DOHH2 (cell line): ENCODE measurements at regions not wholly inside any gene's neighbourhood (a gene's known extent, or its start where the extent isn't known, plus 50 kb on each side); places are given as distances from the start of the nearest gene placed in this dataset.

Experiments used
- H3F3A ChIP-seq: fragments of 200-600 bp; sonication (generic), shearing (Covaris generic); 2 replicates; pipeline ENCODE4 v1.6.0; 2016; ENCODE audit warnings: antibody characterized with exemption, mild to moderate bottlenecking; ENCODE audit not compliant: control insufficient read depth, insufficient read depth
- H3K27ac ChIP-seq: fragments of 200-600 bp; sonication (generic); 2 replicates; pipeline ENCODE4 v1.5.1; 2014; ENCODE audit warnings: low read depth, mild to moderate bottlenecking, low read length, moderate library complexity
- H3K27me3 ChIP-seq: fragments of 200-600 bp; sonication (generic); 2 replicates; pipeline ENCODE4 v1.6.1; 2014; ENCODE audit warnings: mild to moderate bottlenecking, low read length, mixed read lengths; ENCODE audit not compliant: control insufficient read depth
- H3K36me3 ChIP-seq: fragments of 200-600 bp; sonication (generic); 2 replicates; pipeline ENCODE4 v1.6.1; 2014; ENCODE audit warnings: mild to moderate bottlenecking, low read length, moderate library complexity, mixed read lengths; ENCODE audit not compliant: control insufficient read depth
- H3K4me1 ChIP-seq: fragments of 200-600 bp; sonication (generic); 2 replicates; pipeline ENCODE4 v1.6.1; 2014; ENCODE audit warnings: mild to moderate bottlenecking, low read length, mixed read lengths; ENCODE audit not compliant: control insufficient read depth
- H3K4me2 ChIP-seq: fragments of 200-600 bp; sonication (generic); 2 replicates; pipeline ENCODE4 v1.6.0; 2014; ENCODE audit warnings: mild to moderate bottlenecking, low read length, moderate library complexity
- H3K4me3 ChIP-seq: fragments of 200-600 bp; sonication (generic); 2 replicates; pipeline ENCODE4 v1.5.1; 2014; ENCODE audit warnings: mild to moderate bottlenecking, low read length, mixed read lengths
- H3K79me2 ChIP-seq: fragments of 200-600 bp; sonication (generic); 2 replicates; pipeline ENCODE4 v1.6.1; 2014; ENCODE audit warnings: mild to moderate bottlenecking, low read length, mixed read lengths; ENCODE audit not compliant: control insufficient read depth
- H3K9me2 ChIP-seq: fragments of 200-600 bp; sonication (generic); replicated peaks from 2 replicates; pipeline ENCODE4 v1.6.1; 2014; ENCODE audit warnings: mild to moderate bottlenecking, low read length, mixed read lengths; ENCODE audit not compliant: control insufficient read depth
- H3K9me3 ChIP-seq: fragments of 200-600 bp; sonication (generic); 2 replicates; pipeline ENCODE4 v1.6.1; 2014; ENCODE audit warnings: antibody characterized with exemption, low read length, mixed read lengths; ENCODE audit not compliant: control insufficient read depth, insufficient read depth
- H4K20me1 ChIP-seq: fragments of 200-600 bp; sonication (generic); 2 replicates; pipeline ENCODE4 v1.6.0; 2014; ENCODE audit warnings: low read depth, mild to moderate bottlenecking, antibody characterized with exemption, low read length, moderate library complexity; ENCODE audit not compliant: control insufficient read depth, insufficient read depth
- CTCF ChIP-seq: fragments of 200-600 bp; sonication (generic); IDR thresholded peaks from one replicate; pipeline ENCODE4 v1.5.1; 2014; ENCODE audit warnings: antibody characterized with exemption, mild to moderate bottlenecking, low read depth, low read length; ENCODE audit not compliant: poor library complexity, severe bottlenecking
- EZH2phosphoT487 ChIP-seq: fragments of 200-600 bp; sonication (generic); IDR thresholded peaks from 2 replicates; pipeline ENCODE4 v1.6.1; 2017; ENCODE audit warnings: borderline replicate concordance, mild to moderate bottlenecking, antibody characterized with exemption, low read length, moderate library complexity, mixed read lengths

GRCh38 chrX:57771689-57772088 is 91.6 kb upstream of the NLRP2B start:
- Histone ChIP-seq H3K27me3 (no peaks in the 10 kb centered on the region), H3K9me3 (no peaks in the 10 kb centered on the region), H3F3A (no peaks in the 10 kb centered on the region), H3K36me3 (no peaks in the 10 kb centered on the region), H3K27ac (no peak overlapping the region), H3K79me2 (no peaks in the 10 kb centered on the region), H3K4me1 (no peaks in the 10 kb centered on the region), H3K4me2 (no peak overlapping the region), H4K20me1 (no peaks in the 10 kb centered on the region), H3K9me2 (no peaks in the 10 kb centered on the region), H3K4me3 (no peak overlapping the region)
- TF ChIP-seq CTCF (no peak), EZH2phosphoT487 (no peak)

GRCh38 chrX:57752866-57753265 is 72.8 kb upstream of the NLRP2B start:
- no peaks in the 10 kb centered on the region for H3K27me3 ChIP-seq
- H3K36me3 ChIP-seq = no peaks in the 10 kb centered on the region
- H3K9me3 ChIP-seq = no peaks in the 10 kb centered on the region
- H4K20me1 ChIP-seq = no peaks in the 10 kb centered on the region
- H3K4me2 ChIP-seq = no peak overlapping the region
- no peaks in the 10 kb centered on the region for H3F3A ChIP-seq
- no peaks in the 10 kb centered on the region for H3K4me1 ChIP-seq
- no peak overlapping the region for H3K27ac ChIP-seq
- no peaks in the 10 kb centered on the region for H3K9me2 ChIP-seq
- no peak overlapping the region for H3K4me3 ChIP-seq
- TF ChIP-seq EZH2phosphoT487 (no peak), CTCF (no peak)
- no peaks in the 10 kb centered on the region for H3K79me2 ChIP-seq

GRCh38 chrX:57741107-57741506 is 61.0 kb upstream of the NLRP2B start:
- H3K4me2 ChIP-seq = no peak overlapping the region
- H3K4me1 ChIP-seq = no peaks in the 10 kb centered on the region

More at GRCh38 chrX:57741107-57741506, 61.0 kb upstream of the NLRP2B start:
- Histone ChIP-seq H3K9me2 (no peaks in the 10 kb centered on the region), H3K4me3 (no peak overlapping the region), H3F3A (no peaks in the 10 kb centered on the region), H3K27ac (no peak overlapping the region), H3K9me3 (no peaks in the 10 kb centered on the region), H4K20me1 (no peaks in the 10 kb centered on the region), H3K36me3 (no peaks in the 10 kb centered on the region), H3K79me2 (no peaks in the 10 kb centered on the region), H3K27me3 (no peaks in the 10 kb centered on the region)
- no peak for TF ChIP-seq EZH2phosphoT487
- TF ChIP-seq CTCF = no peak
